ENCODE measurements at regions not wholly inside any gene's neighbourhood (a gene's known extent, or its start where the extent isn't known, plus 50 kb on each side); places are given as distances from the start of the nearest gene placed in this dataset.

GRCh38 chr3:115279939-115280338 is 132.9 kb upstream of the ZBTB20 start:
- TF ChIP-seq CTCF (IDR thresholded peaks at IDR 0.05) (no peak), POLR2A (IDR thresholded peaks at IDR 0.05) (no peak)
- H3K4me3 ChIP-seq (ENCODE audit: low read depth, poor library complexity, severe bottlenecking) = no peak overlapping the region
- DNase-seq (ENCODE audit: low spot score in 2 of 2) = no peak
- intact Hi-C loops (cut with DNase I; ENCODE audit: low total_unique reads) = no loop called here
- 94 to 97% methylated on average over 1 of the region's 1 CpG for WGBS, 2 donors

- intact Hi-C loops (cut with DNase I; ENCODE audit: low total_unique reads) = no loop called here
- DNase-seq (ENCODE audit: low spot score in 2 of 2) = no peak
- TF ChIP-seq CTCF (IDR thresholded peaks at IDR 0.05) (no peak), POLR2A (IDR thresholded peaks at IDR 0.05) (no peak)
- H3K4me3 ChIP-seq (ENCODE audit: low read depth, poor library complexity, severe bottlenecking) = no peak overlapping the region
- 57 to 58% methylated on average over 3 of the region's 3 CpGs for WGBS, 2 donors
Observed at GRCh38 chr3:115280506-115280905, 133.4 kb upstream of the ZBTB20 start.

GRCh38 chr3:115281697-115282675 is 134.9 kb upstream of the ZBTB20 start:
- TF ChIP-seq POLR2A (IDR thresholded peaks at IDR 0.05) (no peak), CTCF (IDR thresholded peaks at IDR 0.05) (no peak)
- DNase-seq (ENCODE audit: low spot score in 2 of 2) = no peak
- 69 to 81% methylated on average over 4 of the region's 4 CpGs for WGBS, 2 donors
- no peak overlapping the region for H3K4me3 ChIP-seq (ENCODE audit: low read depth, poor library complexity, severe bottlenecking)
- intact Hi-C loops (cut with DNase I; ENCODE audit: low total_unique reads) = no loop called here

GRCh38 chr3:115284980-115285379 is 137.9 kb upstream of the ZBTB20 start:
- intact Hi-C loops (cut with DNase I; ENCODE audit: low total_unique reads) = no loop called here
- DNase-seq (ENCODE audit: low spot score in 2 of 2) = no peak
- TF ChIP-seq POLR2A (IDR thresholded peaks at IDR 0.05) (no peak), CTCF (IDR thresholded peaks at IDR 0.05) (no peak)
- no peak overlapping the region for H3K4me3 ChIP-seq (ENCODE audit: low read depth, poor library complexity, severe bottlenecking)
- 37 to 43% methylated on average over 1 of the region's 1 CpG for WGBS, 2 donors

- WGBS, 2 donors = 76 to 93% methylated on average over 2 of the region's 2 CpGs
- H3K4me3 ChIP-seq (ENCODE audit: low read depth, poor library complexity, severe bottlenecking) = no peak overlapping the region
- TF ChIP-seq POLR2A (IDR thresholded peaks at IDR 0.05) (no peak), CTCF (IDR thresholded peaks at IDR 0.05) (no peak)
- intact Hi-C loops (cut with DNase I; ENCODE audit: low total_unique reads) = no loop called here
- no peak for DNase-seq (ENCODE audit: low spot score in 2 of 2)
Observed at GRCh38 chr3:115286529-115287197, 139.6 kb upstream of the ZBTB20 start.
